ENCODE measurements at regions not wholly inside any gene's neighbourhood (a gene's known extent, or its start where the extent isn't known, plus 50 kb on each side); places are given as distances from the start of the nearest gene placed in this dataset.

GRCh38 chr9:1707291-1707690 lies 307.9 kb upstream of the SMARCA2 start:
- TF ChIP-seq, protein P1, sequence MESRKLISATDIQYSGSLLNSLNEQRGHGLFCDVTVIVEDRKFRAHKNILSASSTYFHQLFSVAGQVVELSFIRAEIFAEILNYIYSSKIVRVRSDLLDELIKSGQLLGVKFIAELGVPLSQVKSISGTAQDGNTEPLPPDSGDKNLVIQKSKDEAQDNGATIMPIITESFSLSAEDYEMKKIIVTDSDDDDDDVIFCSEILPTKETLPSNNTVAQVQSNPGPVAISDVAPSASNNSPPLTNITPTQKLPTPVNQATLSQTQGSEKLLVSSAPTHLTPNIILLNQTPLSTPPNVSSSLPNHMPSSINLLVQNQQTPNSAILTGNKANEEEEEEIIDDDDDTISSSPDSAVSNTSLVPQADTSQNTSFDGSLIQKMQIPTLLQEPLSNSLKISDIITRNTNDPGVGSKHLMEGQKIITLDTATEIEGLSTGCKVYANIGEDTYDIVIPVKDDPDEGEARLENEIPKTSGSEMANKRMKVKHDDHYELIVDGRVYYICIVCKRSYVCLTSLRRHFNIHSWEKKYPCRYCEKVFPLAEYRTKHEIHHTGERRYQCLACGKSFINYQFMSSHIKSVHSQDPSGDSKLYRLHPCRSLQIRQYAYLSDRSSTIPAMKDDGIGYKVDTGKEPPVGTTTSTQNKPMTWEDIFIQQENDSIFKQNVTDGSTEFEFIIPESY (IDR thresholded peaks at IDR 0.05; ENCODE audit: extremely low read depth, insufficient replicate concordance, low read length), result no peak
- TF ChIP-seq, protein P2, sequence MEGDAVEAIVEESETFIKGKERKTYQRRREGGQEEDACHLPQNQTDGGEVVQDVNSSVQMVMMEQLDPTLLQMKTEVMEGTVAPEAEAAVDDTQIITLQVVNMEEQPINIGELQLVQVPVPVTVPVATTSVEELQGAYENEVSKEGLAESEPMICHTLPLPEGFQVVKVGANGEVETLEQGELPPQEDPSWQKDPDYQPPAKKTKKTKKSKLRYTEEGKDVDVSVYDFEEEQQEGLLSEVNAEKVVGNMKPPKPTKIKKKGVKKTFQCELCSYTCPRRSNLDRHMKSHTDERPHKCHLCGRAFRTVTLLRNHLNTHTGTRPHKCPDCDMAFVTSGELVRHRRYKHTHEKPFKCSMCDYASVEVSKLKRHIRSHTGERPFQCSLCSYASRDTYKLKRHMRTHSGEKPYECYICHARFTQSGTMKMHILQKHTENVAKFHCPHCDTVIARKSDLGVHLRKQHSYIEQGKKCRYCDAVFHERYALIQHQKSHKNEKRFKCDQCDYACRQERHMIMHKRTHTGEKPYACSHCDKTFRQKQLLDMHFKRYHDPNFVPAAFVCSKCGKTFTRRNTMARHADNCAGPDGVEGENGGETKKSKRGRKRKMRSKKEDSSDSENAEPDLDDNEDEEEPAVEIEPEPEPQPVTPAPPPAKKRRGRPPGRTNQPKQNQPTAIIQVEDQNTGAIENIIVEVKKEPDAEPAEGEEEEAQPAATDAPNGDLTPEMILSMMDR (IDR thresholded peaks at IDR 0.05 in 2 of 3, conservative IDR thresholded peaks at IDR 0.05 in 1 of 3; ENCODE audit: borderline replicate concordance in 1 of 3, insufficient read depth in 1 of 3, low read depth in 2 of 3, low read length in 2 of 3), result no peak
- TF ChIP-seq POLR2A (IDR thresholded peaks at IDR 0.05; ENCODE audit: borderline replicate concordance, extremely low read depth, insufficient read depth, insufficient read length) (no peak), EZH2 (IDR thresholded peaks at IDR 0.05) (no peak), EZH2phosphoT487 (IDR thresholded peaks at IDR 0.05; ENCODE audit: borderline replicate concordance) (no peak), SIN3A (IDR thresholded peaks at IDR 0.05; ENCODE audit: low read depth) (no peak), JUND (IDR thresholded peaks at IDR 0.05) (no peak)

All from HCT116 (cell line).